ENCODE measurements at regions not wholly inside any gene's neighbourhood (a gene's known extent, or its start where the extent isn't known, plus 50 kb on each side); places are given as distances from the start of the nearest gene placed in this dataset.
"Not testable (repeated sequence)": the region's sequence is repeated elsewhere in the genome, so short reads cannot be mapped to it uniquely, and the experiment has no call there.

GRCh38 chr15:20055921-20056320 is 485.7 kb downstream of the GOLGA6L6 start:
- DNase-seq (ENCODE audit: low spot score); in situ Hi-C loops (cut with MboI; ENCODE audit: low pct_unique_long_range_greater_than_20kb, low sequenced_read_pairs, unreplicated experiment): not testable (repeated sequence)

DNA sequence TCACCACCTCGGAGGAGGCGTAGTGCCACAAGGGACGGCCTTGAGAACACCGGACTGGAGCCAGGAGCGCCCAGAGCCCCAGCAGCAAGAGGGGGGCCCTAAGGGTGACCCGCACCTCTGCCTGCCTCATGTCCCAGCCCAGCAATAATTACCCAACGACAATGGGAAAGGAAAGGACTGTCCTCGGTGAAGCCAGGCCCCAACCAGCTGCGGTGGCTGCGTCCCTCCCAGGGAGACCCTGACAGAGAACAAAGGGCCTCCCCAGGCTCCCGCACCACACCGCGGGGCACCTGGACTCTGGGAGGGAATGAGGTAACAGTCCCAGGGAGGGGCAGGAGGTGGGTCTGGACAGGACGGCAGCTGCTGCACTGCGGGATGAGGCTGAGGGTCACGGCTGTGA is 493.4 kb downstream of the GOLGA6L6 start:
- in situ Hi-C loops (cut with MboI; ENCODE audit: low pct_unique_long_range_greater_than_20kb, low sequenced_read_pairs, unreplicated experiment); DNase-seq (ENCODE audit: low spot score): not testable (repeated sequence)

GRCh38 chr15:20045165-20045564 is 496.4 kb downstream of the GOLGA6L6 start:
- DNase-seq (ENCODE audit: low spot score) = not testable (repeated sequence)

DNA sequence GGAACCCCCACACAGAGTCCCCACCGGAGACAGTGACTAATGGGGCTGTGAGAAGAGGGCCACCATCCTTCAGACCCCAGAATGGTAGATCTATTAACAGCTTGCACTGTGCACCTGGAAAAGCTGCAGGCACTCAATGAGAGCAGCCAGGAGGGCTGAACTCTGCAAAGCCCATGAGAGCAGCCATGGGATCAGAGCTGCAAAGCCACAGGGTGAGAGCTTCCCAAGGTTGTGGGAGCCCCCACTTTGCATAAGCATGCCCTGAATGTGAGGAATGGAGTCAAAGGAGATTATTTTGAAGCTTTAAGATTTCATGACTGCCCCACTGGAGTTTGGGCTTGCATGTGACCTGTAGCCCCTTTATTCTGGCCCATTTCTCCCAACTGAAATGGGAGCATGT is 500.9 kb downstream of the GOLGA6L6 start:
- DNase-seq (ENCODE audit: low spot score); in situ Hi-C loops (cut with MboI; ENCODE audit: low pct_unique_long_range_greater_than_20kb, low sequenced_read_pairs, unreplicated experiment): not testable (repeated sequence)

More at GRCh38 chr15:20045165-20045564, 496.4 kb downstream of the GOLGA6L6 start:
- in situ Hi-C loops (cut with MboI; ENCODE audit: low pct_unique_long_range_greater_than_20kb, low sequenced_read_pairs, unreplicated experiment) = not testable (repeated sequence)

DNA sequence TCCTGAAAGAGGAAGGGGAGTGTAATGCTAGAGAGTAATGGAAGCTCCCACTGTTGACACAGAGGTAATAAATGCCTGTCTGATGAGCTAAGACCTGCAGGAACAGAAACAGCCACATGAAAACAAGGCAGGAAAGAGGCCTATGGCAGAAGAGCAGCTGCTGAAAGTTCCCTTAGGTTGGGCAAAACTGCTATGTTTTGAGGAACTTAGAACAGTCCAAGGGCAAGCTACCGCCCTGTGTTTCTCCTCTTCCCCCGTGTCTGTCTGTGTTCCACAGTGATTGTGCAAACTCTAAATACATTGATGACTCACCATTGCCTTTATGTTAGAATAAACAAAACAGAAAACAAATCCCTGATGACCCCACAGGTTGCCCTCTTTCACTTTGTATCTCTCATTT is 516.6 kb downstream of the GOLGA6L6 start:
- in situ Hi-C loops (cut with MboI; ENCODE audit: low pct_unique_long_range_greater_than_20kb, low sequenced_read_pairs, unreplicated experiment); DNase-seq (ENCODE audit: low spot score): not testable (repeated sequence)

- DNase-seq (ENCODE audit: low spot score); in situ Hi-C loops (cut with MboI; ENCODE audit: low pct_unique_long_range_greater_than_20kb, low sequenced_read_pairs, unreplicated experiment): not testable (repeated sequence)
Observed at GRCh38 chr15:20022349-20022748, 519.3 kb downstream of the GOLGA6L6 start.

- DNase-seq (ENCODE audit: low spot score); in situ Hi-C loops (cut with MboI; ENCODE audit: low pct_unique_long_range_greater_than_20kb, low sequenced_read_pairs, unreplicated experiment): not testable (repeated sequence)
Observed at GRCh38 chr15:20021351-20021750, 520.2 kb downstream of the GOLGA6L6 start.

DNA sequence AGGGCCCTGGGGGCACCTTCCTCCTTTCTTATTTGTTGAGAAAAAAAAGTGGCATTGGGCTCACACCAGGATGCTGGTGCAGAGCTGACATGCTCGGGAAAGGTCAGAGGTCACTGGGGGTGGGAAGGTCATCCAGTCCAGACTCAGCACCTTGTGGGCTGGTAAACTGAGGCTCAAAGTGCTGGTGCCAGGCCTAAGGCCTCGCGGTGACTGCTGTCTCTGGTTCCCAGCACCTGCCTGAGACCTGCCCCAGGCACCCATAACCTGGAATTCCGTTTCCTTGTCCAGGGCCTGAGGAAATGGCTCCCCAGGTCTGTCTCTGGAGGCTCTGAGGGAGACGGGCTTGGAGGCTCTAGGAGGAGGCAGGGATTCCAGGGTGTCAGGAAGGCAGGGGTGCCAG is 521.0 kb downstream of the GOLGA6L6 start:
- DNase-seq (ENCODE audit: low spot score); in situ Hi-C loops (cut with MboI; ENCODE audit: low pct_unique_long_range_greater_than_20kb, low sequenced_read_pairs, unreplicated experiment): not testable (repeated sequence)

GRCh38 chr15:20019758-20020157 is 521.8 kb downstream of the GOLGA6L6 start:
- DNase-seq (ENCODE audit: low spot score); in situ Hi-C loops (cut with MboI; ENCODE audit: low pct_unique_long_range_greater_than_20kb, low sequenced_read_pairs, unreplicated experiment): not testable (repeated sequence)

- DNase-seq (ENCODE audit: low spot score); in situ Hi-C loops (cut with MboI; ENCODE audit: low pct_unique_long_range_greater_than_20kb, low sequenced_read_pairs, unreplicated experiment): not testable (repeated sequence)
Observed at GRCh38 chr15:20017581-20017980, 524.0 kb downstream of the GOLGA6L6 start.

GRCh38 chr15:20016941-20017340 is 524.7 kb downstream of the GOLGA6L6 start:
- in situ Hi-C loops (cut with MboI; ENCODE audit: low pct_unique_long_range_greater_than_20kb, low sequenced_read_pairs, unreplicated experiment); DNase-seq (ENCODE audit: low spot score): not testable (repeated sequence)

- in situ Hi-C loops (cut with MboI; ENCODE audit: low pct_unique_long_range_greater_than_20kb, low sequenced_read_pairs, unreplicated experiment); DNase-seq (ENCODE audit: low spot score): not testable (repeated sequence)
Observed at GRCh38 chr15:20012837-20013236, 528.8 kb downstream of the GOLGA6L6 start.

DNA sequence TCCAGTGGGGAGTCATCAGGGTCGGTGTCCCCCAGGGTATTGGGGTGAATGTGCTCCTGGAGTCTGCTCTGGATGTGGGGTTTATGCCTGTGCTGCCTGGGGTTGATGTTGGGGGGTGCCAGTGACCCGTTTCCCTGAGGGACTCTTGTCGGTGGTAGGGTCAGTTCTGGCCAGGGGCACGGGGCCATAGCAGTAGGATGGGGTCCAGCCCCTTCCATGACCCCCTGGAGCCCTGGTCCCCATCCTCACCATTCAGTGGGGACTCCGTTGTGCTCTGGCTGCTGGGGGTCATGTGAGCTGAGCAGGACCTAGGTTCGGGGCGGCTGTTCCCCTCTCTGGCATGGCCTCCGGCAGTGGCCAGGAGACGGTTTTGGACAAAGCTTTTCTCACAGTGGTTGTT is 530.8 kb downstream of the GOLGA6L6 start:
- DNase-seq (ENCODE audit: low spot score); in situ Hi-C loops (cut with MboI; ENCODE audit: low pct_unique_long_range_greater_than_20kb, low sequenced_read_pairs, unreplicated experiment): not testable (repeated sequence)

DNA sequence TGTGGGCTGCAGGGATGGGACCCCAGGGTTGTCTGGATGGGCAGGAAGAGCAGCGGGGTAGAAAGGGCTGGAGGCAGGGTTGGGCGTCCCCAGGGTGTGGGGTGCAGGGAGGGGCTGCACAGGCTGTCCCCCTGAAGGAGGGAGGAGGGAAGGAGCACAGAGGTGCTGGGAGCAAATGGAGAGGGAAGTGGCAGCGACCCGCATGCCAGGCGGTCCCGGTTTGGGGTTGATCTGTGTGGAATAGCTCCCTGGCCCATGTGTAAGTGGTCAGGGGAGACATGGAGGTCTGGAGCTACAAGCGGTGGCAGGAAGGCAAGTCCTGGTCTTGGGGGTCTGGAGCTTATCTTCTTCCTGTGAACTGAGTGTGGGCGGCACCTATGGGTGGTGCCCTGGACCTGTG is 532.0 kb downstream of the GOLGA6L6 start:
- DNase-seq (ENCODE audit: low spot score); in situ Hi-C loops (cut with MboI; ENCODE audit: low pct_unique_long_range_greater_than_20kb, low sequenced_read_pairs, unreplicated experiment): not testable (repeated sequence)

GRCh38 chr15:20007338-20007737 is 534.3 kb downstream of the GOLGA6L6 start:
- DNase-seq (ENCODE audit: low spot score); in situ Hi-C loops (cut with MboI; ENCODE audit: low pct_unique_long_range_greater_than_20kb, low sequenced_read_pairs, unreplicated experiment): not testable (repeated sequence)

DNA sequence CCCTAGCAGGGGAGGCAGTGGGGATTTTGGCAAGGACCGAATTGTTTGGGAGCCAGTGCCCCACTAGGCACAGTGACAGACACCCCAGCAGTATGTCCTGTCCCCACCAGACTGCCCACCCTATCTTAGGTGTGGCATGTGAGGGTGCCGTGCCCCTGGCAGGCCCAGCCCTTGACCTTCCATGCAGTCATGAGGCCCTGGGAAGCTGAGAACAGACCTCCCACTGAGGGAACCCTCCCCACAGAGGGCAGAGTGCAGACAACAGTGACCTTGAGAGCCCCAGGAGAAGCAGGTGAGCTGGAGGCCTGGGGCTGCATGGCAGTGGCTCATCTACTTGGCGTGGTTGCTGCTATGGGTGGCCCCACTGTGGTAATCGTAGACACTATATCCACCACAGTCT is 538.1 kb downstream of the GOLGA6L6 start:
- in situ Hi-C loops (cut with MboI; ENCODE audit: low pct_unique_long_range_greater_than_20kb, low sequenced_read_pairs, unreplicated experiment); DNase-seq (ENCODE audit: low spot score): not testable (repeated sequence)

- in situ Hi-C loops (cut with MboI; ENCODE audit: low pct_unique_long_range_greater_than_20kb, low sequenced_read_pairs, unreplicated experiment) = not testable (repeated sequence)
Observed at GRCh38 chr15:20002560-20002959, 539.0 kb downstream of the GOLGA6L6 start.

GRCh38 chr15:19996574-19997194 is 544.9 kb downstream of the GOLGA6L6 start:
- DNase-seq (ENCODE audit: low spot score); in situ Hi-C loops (cut with MboI; ENCODE audit: low pct_unique_long_range_greater_than_20kb, low sequenced_read_pairs, unreplicated experiment): not testable (repeated sequence)

More at GRCh38 chr15:20002560-20002959, 539.0 kb downstream of the GOLGA6L6 start:
- DNase-seq (ENCODE audit: low spot score) = not testable (repeated sequence)

GRCh38 chr15:19995296-19995695 is 546.3 kb downstream of the GOLGA6L6 start:
- DNase-seq (ENCODE audit: low spot score); in situ Hi-C loops (cut with MboI; ENCODE audit: low pct_unique_long_range_greater_than_20kb, low sequenced_read_pairs, unreplicated experiment): not testable (repeated sequence)
